DMS53 (cell line): ENCODE measurements at regions not wholly inside any gene's neighbourhood (a gene's known extent, or its start where the extent isn't known, plus 50 kb on each side); places are given as distances from the start of the nearest gene placed in this dataset.

Experiments
- DNase-seq: peaks from one replicate; lab custom pipeline; 2025; lab: John Stamatoyannopoulos, UW

GRCh38 chr3:117079997-117080396 is 370.4 kb downstream of the TUSC7 start:
- DNase-seq = peak; percentile 40

- no peak for DNase-seq
Observed at GRCh38 chr3:117080872-117081271, 371.3 kb downstream of the TUSC7 start.

- no peak for DNase-seq
Observed at GRCh38 chr3:117084277-117084676, 374.7 kb downstream of the TUSC7 start.

GRCh38 chr3:117084739-117085270 is 375.2 kb downstream of the TUSC7 start:
- DNase-seq = no peak

- no peak for DNase-seq
Observed at GRCh38 chr3:117091676-117092075, 382.1 kb downstream of the TUSC7 start.

- DNase-seq = no peak
Observed at GRCh38 chr3:117096549-117096948, 387.0 kb downstream of the TUSC7 start.

GRCh38 chr3:117097351-117097750 is 387.8 kb downstream of the TUSC7 start:
- no peak for DNase-seq

- DNase-seq = no peak
Observed at GRCh38 chr3:117101697-117102096, 392.1 kb downstream of the TUSC7 start.

- DNase-seq = no peak
Observed at GRCh38 chr3:117102426-117102825, 392.8 kb downstream of the TUSC7 start.

GRCh38 chr3:117103675-117104074 is 394.1 kb downstream of the TUSC7 start:
- DNase-seq = peak; percentile 3

- no peak for DNase-seq
Observed at GRCh38 chr3:117104381-117104780, 394.8 kb downstream of the TUSC7 start.

- DNase-seq = no peak
Observed at GRCh38 chr3:117104792-117105191, 395.2 kb downstream of the TUSC7 start.

- no peak for DNase-seq
Observed at GRCh38 chr3:117105686-117106085, 396.1 kb downstream of the TUSC7 start.

- DNase-seq = no peak
Observed at GRCh38 chr3:117106396-117106795, 396.8 kb downstream of the TUSC7 start.

- no peak for DNase-seq
Observed at GRCh38 chr3:117107946-117108345, 398.4 kb downstream of the TUSC7 start.

GRCh38 chr3:117109178-117109577 is 399.6 kb downstream of the TUSC7 start:
- no peak for DNase-seq

GRCh38 chr3:117114517-117115265 is 405.1 kb downstream of the TUSC7 start:
- no peak for DNase-seq

- peak; percentile 27 for DNase-seq
Observed at GRCh38 chr3:117117188-117117936, 407.8 kb downstream of the TUSC7 start.

- DNase-seq = no peak
Observed at GRCh38 chr3:117118604-117119003, 409.0 kb downstream of the TUSC7 start.

GRCh38 chr3:117120014-117120413 is 410.4 kb downstream of the TUSC7 start:
- no peak for DNase-seq

GRCh38 chr3:117122609-117123008 is 413.0 kb downstream of the TUSC7 start:
- no peak for DNase-seq

- DNase-seq = no peak
Observed at GRCh38 chr3:117126460-117126859, 416.9 kb downstream of the TUSC7 start.

- DNase-seq = peak; percentile 43
Observed at GRCh38 chr3:117126946-117127546, 417.5 kb downstream of the TUSC7 start.
